Small intestine (tissue), 7 donors: ENCODE measurements at regions not wholly inside any gene's neighbourhood (a gene's known extent, or its start where the extent isn't known, plus 50 kb on each side); places are given as distances from the start of the nearest gene placed in this dataset.
"Not testable (repeated sequence)": the region's sequence is repeated elsewhere in the genome, so short reads cannot be mapped to it uniquely, and the experiment has no call there.

Experiments used
- DNase-seq, 2 donors: peaks; one replicate each; pipeline versions ENCODE4 v3.0.0 to v3.0.0-alpha.2; 2013
- FAIRE-seq: peaks from 2 replicates; lab custom pipeline; 2012; peaks lifted over from hg19 to GRCh38; lab: Jason Lieb, UNC
- H3K27ac ChIP-seq, 3 donors: one replicate each; pipeline ENCODE4 v1.5.1; 2013; ENCODE audit warnings: low read length in 2 of 3, mild to moderate bottlenecking in 2 of 3, control low read depth in 1 of 3, inconsistent platforms in 1 of 3, low read depth in 1 of 3, moderate library complexity in 1 of 3
- H3K27me3 ChIP-seq, 3 donors: one replicate each; pipeline ENCODE4 v1.6.1; 2013; ENCODE audit warnings: low read length in 3 of 3, inconsistent platforms in 1 of 3; ENCODE audit not compliant: control insufficient read depth in 3 of 3, insufficient read depth in 3 of 3
- H3K36me3 ChIP-seq, 3 donors: one replicate each; pipeline ENCODE4 v1.6.1; 2013; ENCODE audit warnings: low read length in 3 of 3, inconsistent platforms in 1 of 3, low read depth in 1 of 3, mild to moderate bottlenecking in 1 of 3, moderate library complexity in 1 of 3; ENCODE audit not compliant: control insufficient read depth in 3 of 3, insufficient read depth in 2 of 3
- H3K4me1 ChIP-seq, 3 donors: one replicate each; pipeline ENCODE4 v1.6.1; 2013; ENCODE audit warnings: low read length in 2 of 3, inconsistent platforms in 1 of 3, low read depth in 1 of 3, mild to moderate bottlenecking in 1 of 3, moderate library complexity in 1 of 3; ENCODE audit not compliant: control insufficient read depth in 3 of 3, insufficient read depth in 2 of 3
- H3K4me3 ChIP-seq, 3 donors: one replicate each; pipeline ENCODE4 v1.5.1; 2013; ENCODE audit warnings: low read length in 3 of 3, control low read depth in 1 of 3, inconsistent platforms in 1 of 3, low read depth in 1 of 3, mild to moderate bottlenecking in 1 of 3, moderate library complexity in 1 of 3
- H3K9me3 ChIP-seq, 2 donors: one replicate each; pipeline ENCODE4 v1.6.1; 2013; ENCODE audit warnings: low read depth in 1 of 2, low read length in 1 of 2; ENCODE audit not compliant: control insufficient read depth in 2 of 2, insufficient read depth in 1 of 2
- WGBS, 3 donors: extraction: QIAGEN DNeasy Blood & Tissue Kit; methylation state at CpG; one replicate each; pipeline ENCODE4 v1.1.7; 2013; 5-methylcytosine and 5-hydroxymethylcytosine counted together
- donor health status: healthy with polysubstance abuse.
- donor health status: control.
- donor health status: control.
- donor health status: Bipolar disorder and iron deficiency.
- donor health status: healthy.

DNA sequence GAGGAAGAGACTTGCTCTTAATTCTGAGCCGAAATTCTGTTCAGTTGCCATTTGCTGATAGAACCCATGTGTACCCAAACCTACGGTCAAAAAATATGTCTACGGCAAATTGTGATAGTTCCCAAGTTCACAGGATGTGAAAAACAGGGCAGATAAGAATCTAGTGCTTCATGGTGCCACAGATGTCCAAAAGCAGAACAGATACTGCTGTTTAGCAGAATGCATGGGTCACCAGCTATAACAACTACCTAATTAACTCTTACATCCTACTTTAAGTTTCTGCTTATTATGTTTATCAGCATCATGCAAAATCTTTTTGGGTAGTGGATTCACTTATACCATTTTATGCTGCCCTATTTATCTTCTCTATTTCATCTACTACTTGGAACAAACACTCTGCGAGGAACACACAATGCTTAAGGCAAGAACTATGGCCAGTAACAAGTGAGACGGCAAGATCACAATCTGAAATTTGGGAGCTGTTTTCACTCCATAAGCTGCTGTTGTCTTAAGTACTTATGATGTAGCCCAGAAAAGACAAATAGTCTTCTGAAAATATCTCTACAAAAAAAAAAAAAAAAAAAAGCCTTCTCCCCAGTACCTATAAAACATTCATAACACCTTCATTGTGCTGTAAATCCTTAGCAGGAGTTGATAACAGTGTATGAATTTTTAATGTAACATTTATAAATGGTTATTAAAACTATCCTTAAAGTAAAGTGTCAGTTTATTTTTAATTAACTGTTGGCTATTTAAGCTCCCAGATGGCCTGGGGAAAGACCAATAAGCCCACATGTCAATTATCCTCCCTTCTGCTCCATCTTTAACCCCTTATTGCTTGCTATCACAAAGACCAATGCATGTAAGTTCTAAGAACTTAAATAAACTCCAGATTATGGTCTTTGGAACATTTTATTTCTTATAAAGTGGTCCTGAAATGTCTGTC, 232.3 kb downstream of the TLR4 start:
- H3K9me3 ChIP-seq, result no peaks in the 10 kb centered on the region
- FAIRE-seq, result no peak
- WGBS, 3 donors, result 78 to 84% (median 78%) methylated on average over 5 of the region's 5 CpGs
- DNase-seq, result no peak
- H3K4me3 ChIP-seq, result no peak overlapping the region
- H3K27ac ChIP-seq, result no peak overlapping the region
- no peaks in the 10 kb centered on the region for H3K36me3 ChIP-seq
- no peaks in the 10 kb centered on the region for H3K4me1 ChIP-seq
- H3K27me3 ChIP-seq, result no peaks in the 10 kb centered on the region

DNA sequence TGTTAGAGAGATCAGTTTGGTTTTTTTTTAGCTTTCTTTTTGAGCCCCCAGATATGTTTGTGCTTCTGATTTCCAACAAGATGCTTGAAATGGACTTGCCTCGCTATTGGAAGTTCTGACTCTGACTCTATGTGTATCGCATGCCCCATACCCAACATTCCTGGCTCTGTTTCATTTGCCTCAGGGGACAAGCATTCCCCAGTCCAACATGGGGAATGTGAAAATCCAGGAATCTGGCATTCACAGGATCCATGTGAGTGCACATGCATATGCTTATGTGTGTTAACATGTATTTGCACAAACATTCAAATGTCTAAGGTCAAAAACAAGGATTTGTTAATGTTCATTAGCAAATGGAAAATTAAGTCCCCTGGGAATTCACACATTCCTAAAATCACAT, 233.9 kb downstream of the TLR4 start:
- H3K9me3 ChIP-seq, result no peaks in the 10 kb centered on the region

DNA sequence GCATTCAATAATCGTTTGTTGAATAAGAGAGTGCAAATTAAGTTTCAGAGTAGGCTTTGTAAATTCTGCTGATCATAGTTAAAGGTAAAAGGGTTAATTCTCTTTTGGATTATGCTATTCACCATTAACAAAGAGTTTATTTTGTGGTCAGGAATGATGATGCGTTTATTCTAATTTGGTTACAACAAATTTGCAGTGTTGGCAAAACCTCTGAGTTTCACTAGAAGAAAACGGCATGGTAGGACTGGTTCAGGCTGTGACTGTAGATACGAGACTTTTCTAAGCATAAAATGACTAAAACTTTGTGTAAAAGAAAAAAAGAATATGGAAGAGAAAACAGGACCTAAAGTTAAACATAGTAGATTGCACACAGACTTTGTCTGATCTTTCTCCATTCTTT, 234.7 kb downstream of the TLR4 start:
- no peak for DNase-seq
- no peak overlapping the region for H3K4me3 ChIP-seq
- H3K27ac ChIP-seq, result no peak overlapping the region
- H3K27me3 ChIP-seq, result no peaks in the 10 kb centered on the region
- 77 to 80% (median 80%) methylated on average over 4 of the region's 4 CpGs for WGBS, 3 donors
- no peaks in the 10 kb centered on the region for H3K9me3 ChIP-seq
- H3K36me3 ChIP-seq, result no peaks in the 10 kb centered on the region
- FAIRE-seq, result no peak
- no peaks in the 10 kb centered on the region for H3K4me1 ChIP-seq

More for the DNA sequence above, 233.9 kb downstream of the TLR4 start:
- Histone ChIP-seq H3K4me3 (no peak overlapping the region), H3K36me3 (no peaks in the 10 kb centered on the region), H3K4me1 (no peaks in the 10 kb centered on the region), H3K27ac (no peak overlapping the region), H3K27me3 (no peaks in the 10 kb centered on the region)
- DNase-seq, result no peak
- FAIRE-seq, result no peak
- WGBS, 3 donors, result 90 to 93% (median 90%) methylated on average over 2 of the region's 2 CpGs

DNA sequence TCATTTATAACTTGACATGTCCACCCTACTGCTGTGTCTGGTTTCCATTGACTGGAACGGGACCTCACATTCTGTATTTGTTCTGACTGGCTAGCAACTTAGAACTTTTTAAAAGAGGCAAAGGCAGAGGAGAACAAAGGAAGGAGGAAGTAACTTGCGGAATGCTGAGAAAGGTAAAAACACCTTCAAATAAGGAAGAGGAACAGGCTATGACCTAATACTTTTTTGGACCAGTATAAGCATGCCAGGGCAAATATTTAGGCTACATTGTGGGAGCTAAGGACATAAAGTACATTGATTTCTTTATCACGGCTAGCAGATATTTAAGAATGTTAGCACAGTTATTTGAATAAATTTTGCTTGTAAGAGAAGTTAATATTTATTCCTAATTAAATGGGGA, 240.5 kb downstream of the TLR4 start:
- H3K36me3 ChIP-seq, H3K27me3 ChIP-seq, H3K9me3 ChIP-seq, FAIRE-seq, H3K27ac ChIP-seq, H3K4me3 ChIP-seq, H3K4me1 ChIP-seq, DNase-seq: not testable (repeated sequence)
- WGBS, 3 donors, result 62 to 71% (median 64%) methylated on average over 3 of the region's 3 CpGs

DNA sequence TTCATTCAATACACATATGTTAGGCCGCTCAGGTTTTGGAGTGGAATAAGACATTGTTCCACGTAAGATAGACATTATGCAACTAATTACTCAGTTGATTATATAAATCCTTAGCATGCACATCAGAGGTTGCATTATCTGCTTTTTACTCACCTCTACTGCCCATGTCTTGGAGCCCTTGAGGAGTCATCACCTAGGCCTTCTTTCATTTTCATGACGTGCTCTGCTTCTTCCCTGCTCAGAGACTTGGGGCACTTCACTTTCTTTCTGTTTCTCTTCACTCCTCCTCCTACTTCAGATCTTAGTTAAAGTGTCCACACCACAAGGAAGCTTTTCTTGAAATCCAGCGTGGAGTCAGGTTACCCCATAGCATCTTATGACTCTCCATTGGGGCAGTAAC, 241.1 kb downstream of the TLR4 start:
- 65 to 71% (median 66%) methylated on average over 4 of the region's 4 CpGs for WGBS, 3 donors
- FAIRE-seq, result no peak
- no peaks in the 10 kb centered on the region for H3K36me3 ChIP-seq
- H3K9me3 ChIP-seq, result no peaks in the 10 kb centered on the region
- H3K27ac ChIP-seq, result no peak overlapping the region
- no peak overlapping the region for H3K4me3 ChIP-seq
- no peak for DNase-seq
- H3K4me1 ChIP-seq, result no peaks in the 10 kb centered on the region
- H3K27me3 ChIP-seq, result no peaks in the 10 kb centered on the region

DNA sequence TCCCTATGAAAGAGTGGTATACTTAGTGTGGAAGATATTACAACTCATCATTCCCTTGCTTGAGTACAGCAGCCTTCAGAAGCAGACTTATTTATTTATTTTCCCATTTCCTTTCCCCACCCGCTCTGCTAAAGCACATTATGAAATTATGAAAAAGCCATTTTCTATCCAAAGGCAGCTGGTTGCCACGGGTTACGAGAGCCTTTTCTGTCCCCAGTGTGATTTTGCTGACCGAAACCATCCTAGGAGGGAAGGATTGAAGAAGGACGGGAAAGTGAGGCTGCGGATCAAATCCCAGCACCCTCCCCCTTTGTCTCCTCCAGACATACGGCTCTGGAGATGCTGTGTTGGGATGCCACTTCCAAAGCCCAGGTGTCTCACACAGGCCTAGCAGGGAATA, 246.9 kb downstream of the TLR4 start:
- H3K27me3 ChIP-seq, result no peaks in the 10 kb centered on the region
- H3K9me3 ChIP-seq, result no peaks in the 10 kb centered on the region
- no peak for DNase-seq
- no peaks in the 10 kb centered on the region for H3K36me3 ChIP-seq
- H3K4me1 ChIP-seq, result no peaks in the 10 kb centered on the region
- 83 to 87% (median 86%) methylated on average over 7 of the region's 7 CpGs for WGBS, 3 donors
- H3K4me3 ChIP-seq, result no peak overlapping the region
- H3K27ac ChIP-seq, result no peak overlapping the region
- FAIRE-seq, result no peak

DNA sequence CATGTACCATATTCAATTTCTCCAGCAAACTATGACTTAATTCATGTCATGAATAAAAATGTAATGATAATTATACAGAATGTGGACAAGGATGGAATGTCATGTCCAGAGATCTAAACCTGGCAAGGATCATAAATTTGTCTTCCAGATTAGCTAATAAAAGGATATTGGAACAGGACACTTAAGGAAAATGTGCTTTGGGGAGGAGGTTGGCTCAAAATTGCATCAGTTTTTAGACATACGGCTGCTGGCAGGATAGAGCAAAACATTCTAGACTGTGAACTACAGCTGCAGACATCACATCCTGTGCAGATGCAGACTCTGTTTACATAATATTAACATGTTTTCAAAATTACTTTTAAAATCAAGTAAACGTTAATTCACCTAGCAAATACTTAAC, 248.4 kb downstream of the TLR4 start:
- no peaks in the 10 kb centered on the region for H3K4me1 ChIP-seq
- DNase-seq (no peak), FAIRE-seq (no peak)
- H3K4me3 ChIP-seq, result no peak overlapping the region
- no peak overlapping the region for H3K27ac ChIP-seq
- H3K27me3 ChIP-seq, result no peaks in the 10 kb centered on the region
- no peaks in the 10 kb centered on the region for H3K36me3 ChIP-seq
- WGBS, 3 donors, result 43 to 65% (median 55%) methylated on average over 2 of the region's 2 CpGs
- H3K9me3 ChIP-seq, result no peaks in the 10 kb centered on the region

DNA sequence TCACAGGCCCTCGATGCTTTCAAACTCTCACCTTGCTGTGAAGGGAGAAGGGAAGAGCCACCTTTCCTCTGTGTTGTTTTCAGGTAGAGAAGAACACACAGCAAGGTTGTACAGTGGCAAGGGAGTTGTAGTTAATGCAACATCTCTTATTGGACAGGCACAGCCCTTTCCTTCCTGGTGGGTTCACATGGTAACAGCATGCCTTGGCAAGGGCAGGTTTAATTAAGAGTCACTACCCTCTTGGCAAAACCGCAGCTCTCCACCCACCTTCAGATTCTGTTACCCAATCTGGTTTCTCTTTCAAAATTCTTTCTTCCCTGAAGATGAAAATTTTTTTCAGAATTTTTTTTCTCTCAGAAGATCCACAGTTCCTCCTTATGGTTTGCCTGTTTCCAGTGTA, 253.1 kb downstream of the TLR4 start:
- H3K27ac ChIP-seq, result no peak overlapping the region
- no peak for FAIRE-seq
- H3K27me3 ChIP-seq, result no peaks in the 10 kb centered on the region
- DNase-seq, result no peak
- H3K9me3 ChIP-seq, result no peaks in the 10 kb centered on the region
- H3K36me3 ChIP-seq, result no peaks in the 10 kb centered on the region
- no peaks in the 10 kb centered on the region for H3K4me1 ChIP-seq
- 55 to 62% (median 59%) methylated on average over 2 of the region's 2 CpGs for WGBS, 3 donors
- H3K4me3 ChIP-seq, result no peak overlapping the region
